ENCODE measurements at regions not wholly inside any gene's neighbourhood (a gene's known extent, or its start where the extent isn't known, plus 50 kb on each side); places are given as distances from the start of the nearest gene placed in this dataset.

DNA sequence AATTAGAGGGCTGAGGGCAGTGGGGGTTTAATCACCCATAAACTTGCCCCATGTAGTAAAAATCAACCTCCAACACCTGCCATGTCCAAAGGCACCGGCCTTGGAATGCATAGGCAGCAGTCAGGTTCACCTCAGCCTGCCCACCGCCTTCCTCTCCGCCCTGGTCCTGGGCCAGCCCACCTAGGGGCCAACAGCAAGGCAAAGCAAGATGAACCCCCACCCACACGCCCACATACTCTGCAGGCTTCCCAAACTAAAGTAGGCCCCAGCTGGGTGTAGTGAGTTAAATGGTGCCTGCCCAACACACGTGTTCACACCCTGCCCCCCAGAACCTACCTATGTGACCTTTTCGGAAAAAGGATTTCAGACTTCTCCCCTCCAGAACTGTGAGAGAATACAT, 92.9 kb upstream of the RAI14 start:
- DNase-seq, result no peak

GRCh38 chr5:34563931-34564709, 92.0 kb upstream of the RAI14 start:
- DNase-seq, result no peak

DNA sequence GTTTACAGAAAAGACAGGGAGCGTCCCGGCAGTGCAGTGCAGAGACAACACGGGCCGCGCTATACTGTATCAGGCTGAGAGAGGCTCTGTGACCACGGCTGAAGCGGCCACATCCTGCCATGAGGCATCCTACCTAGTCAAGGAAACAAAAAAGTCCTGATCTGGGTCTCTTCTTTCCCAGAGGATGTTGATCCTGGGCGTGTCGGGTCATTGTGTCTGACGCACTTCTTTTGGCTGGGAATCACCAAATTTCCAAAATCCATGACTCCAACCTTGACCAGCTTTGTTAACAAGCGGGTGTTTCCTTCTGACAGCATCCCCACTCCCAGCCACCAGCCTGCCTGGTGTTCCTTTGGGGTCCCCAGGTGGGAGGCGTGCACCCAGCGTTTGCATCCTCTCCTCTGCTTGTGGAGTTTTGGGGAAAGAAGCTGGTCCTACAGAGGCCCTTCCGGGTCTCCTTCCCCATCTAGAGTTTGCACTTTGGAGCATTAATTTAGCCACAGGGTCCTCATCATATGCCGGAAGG, 91.4 kb upstream of the RAI14 start:
- DNase-seq, result no peak

- DNase-seq, result no peak
These were observed 86.0 kb upstream of the RAI14 start for GRCh38 chr5:34570143-34570542.

- peak; percentile 53 for DNase-seq
These were observed 85.1 kb upstream of the RAI14 start for GRCh38 chr5:34570721-34571676.

GRCh38 chr5:34571677-34572041, 84.5 kb upstream of the RAI14 start:
- no peak for DNase-seq

DNA sequence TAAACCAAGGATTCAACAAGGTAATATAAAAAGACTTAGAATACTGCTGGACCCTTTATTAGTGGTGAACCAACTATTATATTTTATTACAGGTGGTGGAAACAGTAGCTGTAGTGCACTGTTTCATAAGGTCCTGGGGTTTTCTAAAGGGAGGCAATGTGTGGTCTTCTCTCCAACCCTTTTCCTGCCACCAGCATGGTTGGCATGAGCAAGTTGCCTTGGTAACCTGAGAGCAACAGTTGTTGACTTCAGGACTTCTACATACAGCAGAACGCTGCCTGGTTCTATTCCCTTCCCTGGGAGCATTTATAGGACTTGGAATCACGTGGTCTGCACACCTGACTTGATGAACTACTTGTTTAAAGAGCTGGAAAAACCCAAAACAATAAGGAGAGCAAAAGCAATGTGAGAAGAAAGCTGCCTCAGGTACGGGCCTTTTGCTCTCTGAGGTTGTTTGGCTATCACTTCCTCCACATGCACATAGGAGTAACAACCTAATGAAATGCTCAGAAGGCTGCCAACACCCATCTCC, 81.1 kb upstream of the RAI14 start:
- DNase-seq, result no peak

- DNase-seq, result no peak
These were observed 79.0 kb upstream of the RAI14 start for GRCh38 chr5:34576891-34577666.

- no peak for DNase-seq
These were observed 77.2 kb upstream of the RAI14 start for GRCh38 chr5:34578962-34579361.

- DNase-seq, result peak; percentile 53
These were observed 75.1 kb upstream of the RAI14 start for GRCh38 chr5:34580983-34581382.

- peak; percentile 59 for DNase-seq
These were observed 73.8 kb upstream of the RAI14 start for GRCh38 chr5:34582371-34582770.

GRCh38 chr5:34583167-34583566, 73.0 kb upstream of the RAI14 start:
- no peak for DNase-seq

DNA sequence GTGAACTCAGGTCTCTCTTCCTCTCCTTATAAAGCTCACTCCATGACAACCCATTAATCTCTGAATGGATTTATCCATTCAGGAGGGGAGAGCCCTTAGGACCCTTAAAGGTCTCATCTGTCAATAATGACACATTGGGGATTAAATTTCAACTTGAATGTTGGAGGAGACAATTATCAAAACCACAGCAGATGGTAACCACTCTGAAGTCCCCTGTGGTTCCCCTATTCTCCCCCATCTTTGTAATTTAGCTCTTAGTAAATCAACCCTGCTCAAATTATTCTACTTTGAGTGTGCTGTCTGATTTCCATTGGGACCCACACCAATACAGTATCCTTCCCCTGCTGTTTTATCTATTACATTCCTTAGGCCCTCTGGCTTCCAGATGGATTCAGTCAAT, 72.0 kb upstream of the RAI14 start:
- DNase-seq, result no peak

- DNase-seq, result no peak
These were observed 70.5 kb upstream of the RAI14 start for GRCh38 chr5:34585601-34586104.

DNA sequence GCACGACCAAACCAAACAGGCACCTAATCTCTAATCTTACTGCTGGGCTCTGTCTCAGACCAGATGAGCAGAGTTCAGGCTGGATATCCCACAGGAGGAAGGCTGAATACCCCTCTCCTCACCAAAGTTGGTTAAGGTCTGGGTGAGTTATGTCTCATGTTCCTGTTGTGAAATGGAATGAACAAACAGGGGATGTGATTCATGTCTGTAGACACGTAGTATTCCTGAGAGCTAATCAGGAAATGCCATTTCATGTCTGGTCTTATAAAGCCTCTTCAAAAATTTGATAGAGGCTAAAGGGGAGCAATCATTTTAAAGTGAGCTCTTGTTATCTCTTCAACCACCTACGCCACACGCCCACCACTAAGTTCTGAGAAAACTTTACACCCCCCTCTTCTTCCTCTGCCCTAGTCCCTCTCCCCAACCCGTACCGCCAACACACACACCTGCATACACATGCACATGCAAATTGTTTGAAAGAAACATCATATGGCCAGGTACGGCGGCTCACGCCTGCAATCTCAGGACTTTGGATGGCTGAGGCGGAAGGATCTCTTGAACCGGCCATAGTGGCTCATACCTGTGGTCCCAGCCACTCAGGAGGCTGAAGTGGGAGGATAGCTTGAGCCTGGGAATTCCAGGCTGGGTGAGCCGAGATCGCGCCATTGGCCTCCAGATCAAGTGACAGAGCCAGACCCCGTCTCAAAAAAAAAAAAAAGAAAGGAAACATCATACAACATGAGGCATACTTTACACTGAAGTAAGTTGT, 69.8 kb upstream of the RAI14 start:
- DNase-seq, result no peak

- no peak for DNase-seq
These were observed 68.5 kb upstream of the RAI14 start for GRCh38 chr5:34587355-34588241.

- no peak for DNase-seq
These were observed 66.3 kb upstream of the RAI14 start for GRCh38 chr5:34589832-34590231.

DNA sequence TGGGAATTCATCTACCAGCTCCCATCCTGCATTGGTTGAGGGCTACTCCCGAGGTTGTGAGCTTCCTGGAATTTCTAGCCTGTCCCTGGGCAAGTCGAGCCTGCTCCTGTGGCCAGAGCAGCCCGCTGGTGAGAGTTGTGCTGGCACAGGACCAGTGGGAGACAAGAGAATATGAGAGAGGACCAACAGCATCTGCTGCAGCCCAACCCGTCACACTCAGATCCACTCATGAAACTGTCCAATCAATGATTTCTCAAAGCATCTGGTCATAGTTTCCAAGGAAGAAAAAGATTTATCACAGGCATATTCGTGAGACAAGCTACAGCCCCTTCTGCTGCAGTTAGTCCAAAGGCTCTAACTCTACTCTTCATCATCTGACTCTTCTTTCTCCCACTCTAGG, 64.4 kb upstream of the RAI14 start:
- DNase-seq, result no peak

DNA sequence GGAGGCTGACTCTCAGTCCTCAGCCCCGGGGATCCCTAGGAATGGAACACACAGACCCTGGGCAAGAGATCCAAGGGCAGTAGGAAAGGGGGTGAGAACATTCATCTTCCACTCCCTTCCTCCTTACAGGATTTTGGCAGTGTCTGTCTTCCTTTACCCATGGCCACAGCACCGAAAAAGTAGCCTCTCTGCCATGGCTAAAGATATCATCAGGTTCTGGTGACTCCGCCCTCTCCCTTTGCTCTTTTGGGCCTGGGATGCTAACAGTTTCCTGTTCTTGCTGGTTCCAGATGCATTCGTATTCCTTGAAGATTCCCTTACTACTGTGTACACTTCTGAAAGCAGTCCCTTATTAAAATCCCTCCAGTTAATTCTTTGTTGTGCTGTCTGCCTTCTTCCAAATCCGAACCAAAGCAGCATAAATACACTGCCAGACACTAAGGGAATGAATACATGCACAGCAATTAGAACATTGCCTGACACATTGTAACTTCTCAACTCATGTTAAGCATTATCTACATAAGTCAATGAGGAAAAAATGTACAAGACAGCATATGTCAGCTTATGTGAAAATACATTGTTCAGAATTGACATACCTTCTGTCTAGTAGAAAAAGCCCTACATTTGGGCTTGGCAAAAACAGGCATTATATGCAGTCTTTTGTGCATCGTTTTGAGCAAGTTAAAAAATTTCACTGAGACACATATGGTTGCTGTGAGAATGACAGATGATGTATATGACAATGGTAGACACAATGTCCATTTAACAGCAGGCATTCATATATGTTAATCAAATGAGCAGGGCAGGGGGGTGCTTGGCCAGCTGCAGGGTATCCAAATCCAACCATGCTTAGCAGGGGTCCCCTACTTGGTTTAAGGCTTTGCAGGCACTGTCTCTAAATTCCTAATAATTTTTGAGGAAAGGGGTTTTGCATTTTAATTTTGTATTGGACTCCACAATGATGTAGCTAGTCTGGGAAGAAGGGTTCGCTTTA, 58.8 kb upstream of the RAI14 start:
- DNase-seq, result no peak

All from tongue (tissue), 1 donor.